GM21390 (cell line): ENCODE measurements at regions not wholly inside any gene's neighbourhood (a gene's known extent, or its start where the extent isn't known, plus 50 kb on each side); places are given as distances from the start of the nearest gene placed in this dataset.
"Not testable (repeated sequence)": the region's sequence is repeated elsewhere in the genome, so short reads cannot be mapped to it uniquely, and the experiment has no call there.

Source experiments
- ATAC-seq: cut with Tn5 transposase; IDR thresholded peaks from one replicate; pipeline ENCODE4 v1.9.1; 2021; ENCODE audit not compliant: unreplicated experiment

GRCh38 chrX:63285375-63285774 is 65.8 kb downstream of the SPIN4 start:
- ATAC-seq: no peak

DNA sequence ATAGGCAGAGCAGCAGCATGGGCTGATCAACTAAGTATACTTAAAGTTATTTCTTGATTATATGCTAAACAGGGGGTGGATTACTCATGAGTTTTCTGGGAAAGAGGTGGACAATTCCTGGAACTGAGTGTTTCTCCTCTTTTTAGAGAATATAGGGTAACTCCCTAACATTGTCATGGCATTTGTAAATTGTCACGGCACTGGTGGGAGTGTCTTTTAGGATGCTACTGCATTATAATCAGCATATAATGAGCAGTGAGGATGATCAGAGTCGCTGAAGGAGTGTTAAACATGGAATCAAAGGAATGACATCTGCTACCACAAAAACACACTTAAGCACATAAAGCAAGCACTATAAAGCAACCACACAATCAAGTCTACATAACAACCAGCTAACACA is 66.5 kb downstream of the SPIN4 start:
- no peak for ATAC-seq

GRCh38 chrX:63283348-63283747 is 67.8 kb downstream of the SPIN4 start:
- ATAC-seq: no peak

- no peak for ATAC-seq
Observed at GRCh38 chrX:63282828-63283227, 68.3 kb downstream of the SPIN4 start.

DNA sequence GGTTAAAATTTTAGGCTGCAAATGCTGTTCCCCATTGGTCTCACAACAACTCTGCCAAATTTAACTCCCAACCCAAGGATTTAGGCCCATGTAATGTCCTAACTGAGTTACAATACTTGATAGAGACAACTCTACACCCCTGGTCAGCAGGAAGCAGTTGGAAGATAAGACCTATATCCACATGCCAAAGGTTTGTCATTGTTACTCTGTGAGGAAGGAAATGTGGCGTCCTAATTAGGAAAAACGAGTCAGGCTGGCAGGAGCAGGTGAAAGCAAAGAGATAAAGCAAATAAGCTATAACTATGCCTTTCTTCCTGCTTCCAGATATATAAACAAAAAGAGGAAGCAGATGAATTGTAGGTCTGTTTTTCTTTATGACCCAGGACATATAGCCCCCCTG is 69.1 kb downstream of the SPIN4 start:
- ATAC-seq: no peak

DNA sequence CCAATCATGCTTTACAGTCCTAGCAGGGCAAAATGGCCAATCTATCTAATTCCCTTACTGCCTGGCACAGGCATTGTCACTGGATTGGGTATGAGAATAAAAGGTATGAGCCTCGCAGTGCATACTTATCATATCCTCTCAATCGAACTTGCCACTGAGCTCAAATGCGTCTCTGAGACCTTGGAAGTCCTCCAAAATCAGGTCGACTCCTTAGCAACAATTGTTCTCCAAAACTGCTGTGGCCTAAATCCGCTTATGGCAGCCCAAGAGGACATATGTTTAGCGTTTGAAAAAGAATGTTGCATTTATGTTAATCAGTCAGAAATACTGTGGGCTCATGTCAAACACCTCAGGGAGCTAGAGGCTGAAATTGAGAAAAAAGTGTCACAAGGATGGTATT is 69.7 kb downstream of the SPIN4 start:
- ATAC-seq: no peak

GRCh38 chrX:63277394-63277793 is 73.7 kb downstream of the SPIN4 start:
- not testable (repeated sequence) for ATAC-seq

- ATAC-seq: no peak
Observed at GRCh38 chrX:63275127-63275526, 76.0 kb downstream of the SPIN4 start.

- no peak for ATAC-seq
Observed at GRCh38 chrX:63270873-63271272, 80.3 kb downstream of the SPIN4 start.

GRCh38 chrX:63258144-63258543 is 93.0 kb downstream of the SPIN4 start:
- no peak for ATAC-seq

DNA sequence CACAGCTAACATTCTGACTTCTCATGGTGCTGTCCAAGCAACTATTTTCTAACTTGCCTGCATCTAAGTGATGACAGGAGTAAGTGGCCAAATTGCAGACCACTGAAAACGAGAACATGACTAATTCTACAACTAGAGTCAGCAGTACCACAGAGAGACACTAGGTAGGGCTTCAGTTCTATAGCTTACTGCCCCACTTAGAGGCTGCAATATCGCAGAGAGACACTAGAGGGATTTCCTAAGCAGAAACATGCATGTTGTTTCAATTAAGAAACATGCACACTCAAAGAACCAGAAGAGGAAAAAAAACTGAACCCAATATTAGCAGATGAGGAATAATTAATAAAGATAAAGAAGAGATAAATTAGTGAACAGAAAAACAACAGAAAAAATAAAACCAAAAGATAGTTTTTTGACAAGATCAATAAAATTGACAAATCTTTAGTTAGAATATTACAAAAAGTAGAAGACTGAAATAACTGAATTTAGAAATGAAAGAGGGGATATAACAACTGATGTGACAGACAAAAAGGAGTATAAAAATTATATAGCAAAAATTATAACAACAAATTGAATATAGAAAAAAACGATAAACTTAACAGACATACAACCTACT is 100.8 kb downstream of the SPIN4 start:
- ATAC-seq: peak; percentile 100

- ATAC-seq: not testable (repeated sequence)
Observed at GRCh38 chrX:63242689-63243088, 108.4 kb downstream of the SPIN4 start.

GRCh38 chrX:63235963-63236362 is 115.2 kb downstream of the SPIN4 start:
- ATAC-seq: not testable (repeated sequence)

DNA sequence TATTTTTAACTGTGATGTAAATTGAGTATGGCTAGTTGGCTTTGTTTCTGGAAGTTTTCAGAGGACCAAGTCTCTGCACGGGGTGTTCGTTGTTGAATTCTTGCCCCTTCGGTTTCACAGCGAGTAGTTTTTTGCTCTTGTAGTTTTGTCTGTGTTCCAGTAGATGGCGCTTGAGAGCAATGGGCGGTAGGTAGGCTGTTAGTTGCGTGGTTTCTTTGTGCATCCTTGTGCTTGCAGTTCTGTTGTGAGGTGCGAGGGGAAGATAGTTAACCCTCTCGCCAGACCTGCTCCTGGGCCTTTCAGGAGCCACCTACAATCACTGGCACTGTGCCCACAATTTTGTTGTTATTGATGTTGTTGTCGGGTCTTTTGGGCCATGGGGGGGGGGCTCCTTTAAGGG is 118.1 kb downstream of the SPIN4 start:
- not testable (repeated sequence) for ATAC-seq

DNA sequence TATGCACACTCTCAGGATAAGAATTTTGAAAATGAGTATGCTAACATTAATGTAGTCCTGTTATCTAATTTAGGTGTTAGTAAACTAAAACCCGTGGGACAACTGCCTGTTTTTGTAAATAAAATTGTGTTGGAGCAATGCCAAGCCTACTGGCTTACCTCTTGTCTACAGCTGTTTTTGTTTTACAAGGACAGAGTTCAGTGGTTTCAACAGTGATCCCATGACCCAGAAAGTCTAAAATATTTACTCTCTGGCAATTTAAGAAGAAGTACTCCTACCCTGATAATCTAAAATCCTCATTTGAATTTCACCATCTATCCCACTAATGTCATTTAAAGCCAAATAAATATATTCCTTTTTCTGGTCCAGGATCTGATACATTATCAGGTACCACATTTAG is 132.9 kb downstream of the SPIN4 start:
- ATAC-seq: not testable (repeated sequence)

GRCh38 chrX:63217549-63217948 is 133.6 kb downstream of the SPIN4 start:
- not testable (repeated sequence) for ATAC-seq

- peak; percentile 57 for ATAC-seq
Observed at GRCh38 chrX:63209645-63210044, 141.5 kb downstream of the SPIN4 start.

DNA sequence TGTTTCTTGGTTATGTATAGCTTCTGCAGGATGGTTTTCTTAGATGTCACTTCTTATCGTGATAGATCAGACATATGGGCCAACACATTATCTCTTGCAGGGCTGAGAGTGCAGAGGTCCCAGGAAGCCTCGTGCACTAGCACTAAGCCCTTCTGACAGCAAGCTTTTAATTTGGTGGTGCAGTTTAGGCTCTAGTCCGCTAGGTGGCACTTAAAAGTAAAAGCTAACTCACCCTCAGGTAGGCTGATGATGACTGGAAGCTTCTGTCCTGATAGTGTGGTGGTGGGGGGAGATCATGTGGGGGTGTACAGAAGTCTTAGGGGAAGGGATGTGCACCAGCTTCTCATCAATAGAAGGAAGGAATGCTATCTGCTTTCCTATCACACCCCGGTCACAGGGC is 142.0 kb downstream of the SPIN4 start:
- ATAC-seq: peak; percentile 51

DNA sequence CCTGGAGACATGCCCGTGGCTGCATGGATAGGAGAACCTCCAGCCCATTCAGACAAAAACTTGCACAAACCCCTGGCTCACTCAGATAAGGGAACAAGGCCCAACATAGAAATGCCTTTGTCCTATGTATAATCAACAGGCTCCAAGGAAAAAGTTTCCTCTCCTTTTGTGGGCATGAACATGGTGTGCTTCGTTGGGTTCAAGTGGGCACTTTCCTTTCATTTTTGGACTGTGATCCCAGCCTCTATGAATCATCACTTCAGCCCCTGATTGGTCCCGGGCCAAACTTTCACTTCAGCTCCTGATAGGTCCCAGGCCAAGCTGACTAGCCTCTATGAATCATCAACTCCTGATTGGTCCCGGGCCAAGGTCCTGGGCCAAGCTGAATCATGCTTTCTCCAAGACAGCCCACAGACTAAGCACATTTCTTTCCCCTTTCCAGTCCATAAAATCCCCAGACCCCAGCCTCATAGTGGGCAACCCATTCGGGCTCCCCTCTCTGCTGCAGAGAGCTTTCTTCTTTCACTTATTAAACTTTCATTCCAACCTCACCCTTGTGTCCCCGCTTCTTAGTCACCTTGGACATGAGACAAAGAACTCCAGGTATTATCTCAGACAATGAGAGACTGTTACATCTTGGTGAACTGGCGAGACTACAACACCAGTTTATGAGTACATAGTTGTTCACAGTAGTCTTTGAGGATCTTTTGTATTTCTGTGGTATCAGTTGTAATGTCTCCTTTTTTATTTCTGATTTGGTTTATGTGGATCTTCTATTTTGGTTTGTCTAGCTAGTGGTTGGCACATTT is 146.7 kb downstream of the SPIN4 start:
- not testable (repeated sequence) for ATAC-seq

DNA sequence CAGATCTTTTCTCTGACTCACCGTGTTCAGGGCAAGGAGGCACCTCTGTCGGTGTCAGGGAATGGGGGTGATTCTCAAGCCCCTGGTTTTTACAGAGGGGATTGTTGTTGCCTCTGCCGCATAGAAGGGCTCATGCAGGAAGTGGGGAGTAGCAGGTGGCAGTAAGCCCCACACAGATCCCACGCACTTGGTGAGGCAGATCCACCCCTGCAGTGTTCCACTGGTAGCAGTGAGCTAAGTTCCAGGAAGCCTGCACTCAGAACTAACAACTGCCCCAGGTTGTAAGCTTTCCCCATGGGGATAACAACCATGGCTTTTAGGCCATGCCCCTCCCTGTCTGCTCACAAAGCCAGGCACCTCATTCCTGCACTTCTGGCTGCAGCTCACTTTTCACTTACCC is 149.1 kb downstream of the SPIN4 start:
- not testable (repeated sequence) for ATAC-seq

DNA sequence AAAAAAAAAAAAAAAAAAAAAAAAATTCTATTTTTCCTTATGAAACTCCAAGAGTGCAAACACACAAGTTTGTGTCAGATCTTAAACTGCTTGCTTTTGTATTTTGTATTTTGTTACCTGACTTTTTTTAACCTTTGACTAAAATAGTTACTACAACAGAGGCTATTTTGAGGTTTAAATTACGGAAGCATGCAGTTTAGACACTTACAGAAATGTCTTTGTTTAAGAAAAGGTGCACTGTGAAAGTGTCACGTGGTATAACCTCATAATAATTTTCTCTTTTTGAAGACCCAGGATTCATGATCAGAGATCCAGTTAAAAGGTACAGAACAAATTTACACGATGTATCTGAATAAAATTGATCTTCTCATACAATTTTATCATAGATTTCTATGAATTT is 152.4 kb downstream of the SPIN4 start:
- ATAC-seq: not testable (repeated sequence)

- not testable (repeated sequence) for ATAC-seq
Observed at GRCh38 chrX:63192366-63193041, 158.6 kb downstream of the SPIN4 start.
